Stimulated activated CD4-positive, alpha-beta T cell treated with anti-CD3 and anti-CD28 coated beads, Interleukin-4, amount 100 ng/mL, for 48 hours (primary cell): ENCODE measurements at regions not wholly inside any gene's neighbourhood (a gene's known extent, or its start where the extent isn't known, plus 50 kb on each side); places are given as distances from the start of the nearest gene placed in this dataset.
"Not testable (repeated sequence)": the region's sequence is repeated elsewhere in the genome, so short reads cannot be mapped to it uniquely, and the experiment has no call there.

Experiments
- DNase-seq, 2 donors: peaks; one replicate each; pipeline ENCODE4 v3.0.0-alpha.2; 2020; ENCODE audit warnings: low read depth in 2 of 2

DNA sequence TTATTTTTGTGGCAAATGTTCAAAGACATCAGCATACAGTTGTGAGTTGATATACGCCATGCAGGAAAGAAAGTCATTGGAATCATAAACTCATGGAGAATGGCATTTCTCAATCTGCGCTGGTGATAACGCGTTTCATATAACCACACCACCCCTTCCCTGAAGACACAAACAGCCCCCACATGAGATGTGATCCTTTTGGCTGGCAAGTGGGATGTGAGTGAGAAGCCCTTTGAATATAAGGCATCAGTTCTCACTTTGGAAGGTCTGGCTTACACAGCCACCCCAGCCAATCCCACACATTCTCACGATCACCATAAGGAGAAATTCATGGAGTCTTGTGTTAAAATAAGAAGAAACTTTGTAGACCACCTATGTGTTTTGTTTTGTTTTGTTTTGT lies 725.0 kb downstream of the PRELID2 start:
- no peak for DNase-seq

DNA sequence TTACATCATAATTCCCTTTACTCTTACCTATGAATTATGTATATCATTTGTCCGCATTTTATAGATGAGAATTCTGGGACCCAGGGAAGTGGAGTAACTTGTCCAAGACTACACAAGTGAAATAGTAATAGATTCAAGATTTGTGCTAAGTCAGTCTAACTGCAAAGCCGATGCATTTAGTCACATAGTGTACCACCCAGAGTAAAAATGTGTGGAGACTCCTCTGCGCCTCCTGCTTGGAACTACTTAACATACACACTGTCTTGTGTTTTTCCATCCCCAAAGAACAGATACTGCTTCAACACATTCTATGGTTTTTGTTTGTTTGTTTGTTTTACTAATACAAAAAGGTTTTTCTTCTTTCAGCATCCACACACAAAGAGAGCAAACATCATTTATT lies 729.8 kb downstream of the PRELID2 start:
- no peak for DNase-seq

DNA sequence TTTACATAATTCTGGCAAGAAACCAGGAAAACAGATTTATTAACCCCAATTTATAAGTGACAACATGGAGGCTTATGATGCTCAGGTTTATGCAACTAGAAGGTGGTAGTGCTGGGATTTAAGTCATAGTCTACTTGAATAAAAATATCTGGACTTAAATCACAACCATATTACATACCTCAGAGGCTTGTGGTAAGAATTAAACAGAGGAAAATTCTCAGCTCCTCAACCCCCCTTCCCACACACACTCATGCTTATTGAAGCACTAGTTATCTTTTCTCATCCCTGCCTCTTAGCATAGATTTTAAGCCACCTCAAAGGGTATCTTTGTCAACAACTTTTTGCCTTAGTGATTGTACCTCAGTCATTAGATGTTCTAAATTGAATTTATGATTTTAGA lies 731.0 kb downstream of the PRELID2 start:
- no peak for DNase-seq

DNA sequence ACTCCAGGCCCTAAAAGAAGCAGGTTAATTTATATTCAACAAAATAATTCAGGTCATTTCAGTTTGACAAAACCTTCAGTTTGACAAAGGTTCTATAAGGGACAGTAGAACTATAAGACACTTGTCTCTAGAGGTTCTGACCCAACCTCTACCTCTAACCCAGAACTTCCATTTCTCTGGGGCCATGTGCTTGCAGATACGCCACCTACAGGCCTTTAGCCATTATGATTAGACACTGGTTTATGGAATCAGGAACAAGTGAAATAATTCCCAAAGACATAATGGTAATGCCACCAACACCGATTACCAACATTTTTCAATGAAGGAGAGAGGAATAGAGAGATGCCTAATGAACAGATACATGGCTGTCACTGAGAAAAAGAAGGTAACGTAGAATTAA lies 733.9 kb downstream of the PRELID2 start:
- no peak for DNase-seq

DNA sequence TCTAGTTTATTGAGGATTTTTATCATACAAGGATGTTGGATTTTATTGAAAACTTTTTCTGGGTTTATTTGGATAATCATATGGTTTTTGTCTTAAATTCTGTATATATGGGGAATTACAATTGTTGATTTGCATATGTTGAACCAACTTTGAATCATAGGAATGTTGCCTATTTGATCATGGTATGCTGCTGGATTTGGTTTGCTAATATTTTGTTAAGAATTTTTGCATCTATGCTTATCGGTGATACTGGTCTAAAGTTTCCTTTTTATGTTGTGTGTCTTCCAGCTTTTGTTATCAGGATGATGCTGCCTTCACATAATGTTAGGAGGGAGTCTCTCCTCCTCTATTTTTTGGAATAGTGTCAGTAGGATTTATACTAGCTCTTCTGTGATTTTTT lies 745.0 kb downstream of the PRELID2 start:
- no peak for DNase-seq

DNA sequence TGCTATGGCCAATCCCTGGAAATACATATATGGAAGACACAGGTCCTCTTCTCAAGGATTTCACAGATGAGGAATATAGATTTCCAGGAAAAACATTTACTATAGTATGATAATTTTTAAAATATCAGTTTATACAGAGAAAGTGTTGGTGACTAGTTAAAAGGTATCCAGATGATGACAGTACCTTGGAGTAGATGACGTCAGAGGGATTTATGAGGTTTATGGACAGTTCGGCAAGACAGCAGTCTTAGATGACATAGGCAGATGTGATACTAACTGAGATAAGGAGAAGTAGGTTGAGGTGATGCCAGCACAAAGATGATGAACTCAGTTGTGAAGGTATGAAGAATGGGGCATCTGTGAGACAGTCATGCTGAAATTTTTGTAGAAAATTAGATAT lies 750.3 kb downstream of the PRELID2 start:
- no peak for DNase-seq

DNA sequence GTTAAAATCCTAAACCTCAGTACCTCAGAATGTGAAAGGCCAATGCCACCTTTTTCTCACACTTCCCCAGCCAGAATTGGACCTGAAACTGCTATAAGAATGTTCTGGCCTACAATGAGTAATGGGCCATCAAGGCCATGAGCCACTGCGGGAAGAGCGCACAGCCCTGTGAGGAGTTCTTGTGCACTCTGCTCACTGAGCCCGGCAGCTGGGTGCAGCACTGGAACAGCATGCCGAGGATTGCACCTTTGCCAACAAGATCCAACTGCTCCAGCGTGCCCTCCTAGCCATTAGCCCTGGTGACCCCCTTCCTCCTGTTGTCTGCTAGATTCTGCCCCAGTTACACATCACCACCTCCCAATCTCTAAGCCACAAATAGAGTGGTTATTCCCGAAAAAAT lies 758.1 kb downstream of the PRELID2 start:
- no peak for DNase-seq

DNA sequence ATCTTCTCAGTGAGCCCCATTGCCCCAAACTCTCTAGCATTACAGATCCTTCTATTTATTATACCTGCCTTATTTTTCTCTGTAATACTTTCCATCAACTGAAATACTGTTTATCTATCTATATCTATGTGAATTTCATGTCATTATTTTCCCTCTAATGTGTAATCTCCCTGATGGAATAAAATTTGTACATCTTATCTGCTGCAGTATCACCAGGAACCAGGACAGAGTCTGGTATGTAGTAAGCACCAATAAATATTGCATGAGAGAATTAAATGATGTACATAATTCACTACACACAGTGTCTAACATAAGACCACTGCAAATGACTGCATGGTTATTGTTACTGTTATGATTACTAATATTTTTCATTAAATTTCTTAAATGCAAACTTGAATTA lies 759.1 kb downstream of the PRELID2 start:
- no peak for DNase-seq

DNA sequence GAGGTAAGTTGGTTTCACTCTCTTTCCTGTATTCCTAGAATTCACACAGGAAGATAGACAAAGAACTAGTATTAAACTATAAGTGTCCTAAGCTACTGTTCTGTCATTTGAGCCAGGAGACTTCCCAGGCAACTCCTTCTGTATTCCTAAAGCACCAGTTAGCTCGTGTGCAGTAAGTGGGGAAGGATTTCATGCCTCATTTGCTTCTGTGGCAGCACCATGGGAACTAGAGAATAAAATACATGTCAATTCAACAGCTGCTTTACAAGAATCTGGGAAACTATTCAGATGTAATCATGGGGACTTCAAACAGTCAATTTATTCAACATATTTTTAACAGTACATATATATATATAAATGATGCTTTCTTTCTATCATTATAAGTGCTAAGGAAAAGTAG lies 762.3 kb downstream of the PRELID2 start:
- no peak for DNase-seq

DNA sequence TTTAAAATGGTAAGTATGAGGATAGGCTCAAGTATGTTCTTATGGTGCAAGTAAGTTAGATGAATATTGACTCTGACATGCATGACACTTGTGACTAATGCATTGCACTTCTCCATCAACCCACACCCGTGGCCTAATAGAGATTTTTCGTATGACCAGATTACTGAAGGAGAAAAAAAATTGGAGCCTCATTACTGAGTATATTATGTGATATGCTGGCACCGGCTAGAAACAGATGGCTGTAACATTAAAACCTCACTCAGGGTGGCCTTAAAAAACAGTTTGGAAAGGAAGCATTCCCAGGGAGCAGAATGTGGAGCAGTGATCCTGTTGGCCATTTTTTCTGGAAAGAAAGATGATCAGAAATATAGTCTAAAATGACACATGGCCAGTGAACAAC lies 766.4 kb downstream of the PRELID2 start:
- no peak for DNase-seq

DNA sequence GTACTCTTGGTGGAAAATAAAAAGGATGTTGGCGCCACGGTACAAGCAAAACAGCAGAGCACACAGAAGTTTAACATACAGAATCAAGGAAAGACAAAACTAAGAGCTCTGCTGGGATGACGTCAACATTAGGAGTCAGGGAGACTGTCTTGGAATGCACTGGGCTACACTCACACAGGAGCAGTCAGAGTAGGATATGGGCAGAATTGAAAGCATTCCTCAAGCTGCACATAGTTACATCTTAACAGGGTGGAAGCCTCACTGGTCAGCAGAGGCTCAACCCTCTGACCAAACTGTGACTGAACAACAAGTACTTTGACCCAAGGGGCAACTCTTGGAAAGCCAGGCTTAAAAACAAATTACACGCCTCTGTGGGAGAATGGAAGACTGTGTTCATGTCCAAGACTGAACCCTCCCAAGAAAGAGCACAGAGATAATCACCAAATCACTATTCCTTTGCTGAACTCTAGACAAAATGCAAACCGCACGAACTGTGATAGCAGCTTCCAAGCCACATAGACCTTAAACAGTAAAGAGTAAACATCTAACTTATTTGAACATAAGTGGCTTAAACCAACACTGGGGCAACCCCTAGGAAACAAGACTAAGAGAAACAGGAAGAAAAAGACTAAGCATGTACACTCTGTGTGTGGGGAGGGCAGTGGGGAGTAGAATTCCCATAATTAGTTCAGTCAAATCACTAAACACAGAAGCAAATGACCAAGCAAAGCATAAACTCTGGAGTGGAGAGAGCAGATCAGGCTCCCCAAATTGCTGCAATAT lies 772.7 kb downstream of the PRELID2 start:
- no peak for DNase-seq

DNA sequence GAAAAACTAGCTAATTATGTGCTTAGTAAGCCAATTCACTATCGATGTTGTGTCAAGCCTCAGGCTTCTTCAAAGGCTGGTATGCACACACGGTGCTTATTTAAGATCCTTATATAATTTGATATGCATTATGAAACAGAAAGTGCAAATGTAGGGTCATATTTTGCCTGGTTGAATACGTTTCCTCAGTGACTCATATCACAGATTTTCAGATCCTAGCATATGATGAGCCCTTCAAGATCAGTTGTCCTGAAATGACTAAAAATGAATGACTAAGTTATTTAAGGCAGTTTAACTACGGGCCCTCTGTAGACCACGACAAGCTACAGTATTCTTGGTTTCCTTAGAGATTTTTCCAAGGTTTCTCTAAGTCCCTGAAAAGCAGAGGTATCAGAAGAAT lies 778.3 kb downstream of the PRELID2 start:
- no peak for DNase-seq

DNA sequence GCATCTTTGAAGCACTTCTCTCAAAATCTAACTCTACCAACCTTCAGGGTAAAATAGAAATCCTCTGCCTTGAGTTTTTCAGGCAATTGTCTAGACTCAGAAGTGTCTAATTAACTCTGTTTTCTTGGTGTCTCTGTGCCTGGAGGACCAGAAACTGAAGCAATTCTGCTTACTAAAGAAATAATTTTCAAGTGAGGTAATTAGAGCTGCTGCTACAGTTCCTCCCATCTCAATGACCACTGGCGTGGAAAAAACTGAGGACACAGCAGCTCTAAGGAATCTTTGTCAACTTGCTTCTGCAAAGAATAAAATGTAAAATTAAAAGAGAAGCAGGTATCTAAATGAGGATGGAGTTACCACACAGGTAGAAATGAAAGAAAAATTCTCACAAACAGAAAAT lies 785.0 kb downstream of the PRELID2 start:
- no peak for DNase-seq

DNA sequence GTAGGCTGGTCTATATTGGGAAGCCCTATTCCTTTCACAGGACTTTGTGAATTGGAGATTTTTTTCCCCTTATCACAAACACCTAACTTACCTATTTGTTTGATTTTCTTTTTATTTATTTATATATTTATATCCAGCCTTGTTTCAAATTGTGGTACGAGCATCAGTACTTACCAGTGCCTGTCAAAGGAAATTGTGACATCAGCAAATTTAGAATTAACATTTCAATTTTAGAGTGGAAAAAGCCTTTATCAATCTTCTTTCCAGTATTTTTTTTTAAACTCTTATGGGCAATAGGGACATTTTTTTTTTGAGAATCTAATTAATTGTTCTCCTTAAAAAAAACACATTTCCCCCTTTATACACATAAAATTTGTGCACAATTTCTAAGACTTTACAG lies 790.2 kb downstream of the PRELID2 start:
- no peak for DNase-seq

DNA sequence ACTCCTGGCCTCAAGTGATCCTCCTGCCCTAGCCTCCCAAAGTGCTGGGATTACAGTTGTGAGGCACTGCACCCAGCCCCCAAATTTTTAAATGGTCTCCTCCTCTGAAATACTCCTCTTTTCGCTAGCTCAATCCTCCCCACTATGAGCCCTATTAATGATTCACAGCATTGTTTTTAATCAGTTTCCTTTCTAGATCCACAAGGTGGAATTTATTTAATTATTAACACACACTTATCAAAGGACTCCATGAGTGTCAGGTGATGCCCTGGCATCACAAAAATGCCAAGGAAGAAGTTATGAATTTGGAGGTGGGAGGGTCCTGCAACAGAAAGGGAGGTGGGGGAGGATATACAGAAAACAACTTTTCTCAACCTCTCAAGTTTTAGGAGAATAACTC lies 806.5 kb downstream of the PRELID2 start:
- no peak for DNase-seq

DNA sequence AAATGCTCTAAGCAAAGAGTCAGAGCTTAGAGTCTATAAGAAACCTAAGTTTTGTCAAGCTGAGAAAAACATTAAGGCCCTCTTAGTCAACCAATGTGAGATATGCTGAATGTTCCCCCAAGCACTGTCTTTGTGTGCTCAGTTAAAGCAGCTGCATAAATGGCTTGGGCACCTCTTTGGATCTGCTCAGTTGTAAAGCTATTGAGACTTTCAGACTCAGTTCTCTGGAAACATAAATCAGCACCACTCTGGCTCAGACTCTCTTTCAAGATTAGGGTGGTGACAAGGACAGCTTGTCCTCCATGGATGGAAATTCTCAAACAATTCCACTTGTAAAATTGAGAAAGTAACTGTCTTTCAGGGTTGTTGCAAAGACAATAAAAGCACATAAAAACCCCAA lies 807.9 kb downstream of the PRELID2 start:
- no peak for DNase-seq

DNA sequence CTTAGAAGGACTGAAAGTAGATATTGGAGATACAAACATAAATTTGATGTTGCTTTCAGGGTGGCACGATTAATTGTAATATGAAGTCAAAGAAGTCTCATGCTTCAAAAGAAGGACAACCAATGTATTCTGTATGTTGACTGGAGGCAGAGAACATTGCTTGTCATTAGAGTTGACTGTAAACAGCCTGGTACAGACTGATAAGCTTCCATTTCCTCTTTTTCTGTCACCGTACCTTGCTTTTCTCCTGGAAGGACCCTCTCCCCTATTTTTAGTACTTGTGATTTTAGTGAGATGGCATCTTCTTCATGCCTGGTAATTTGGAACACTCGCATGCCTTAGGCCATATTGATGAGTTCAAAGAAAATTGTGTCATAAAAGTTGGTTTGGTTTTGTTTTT lies 809.4 kb downstream of the PRELID2 start:
- DNase-seq, result no peak

DNA sequence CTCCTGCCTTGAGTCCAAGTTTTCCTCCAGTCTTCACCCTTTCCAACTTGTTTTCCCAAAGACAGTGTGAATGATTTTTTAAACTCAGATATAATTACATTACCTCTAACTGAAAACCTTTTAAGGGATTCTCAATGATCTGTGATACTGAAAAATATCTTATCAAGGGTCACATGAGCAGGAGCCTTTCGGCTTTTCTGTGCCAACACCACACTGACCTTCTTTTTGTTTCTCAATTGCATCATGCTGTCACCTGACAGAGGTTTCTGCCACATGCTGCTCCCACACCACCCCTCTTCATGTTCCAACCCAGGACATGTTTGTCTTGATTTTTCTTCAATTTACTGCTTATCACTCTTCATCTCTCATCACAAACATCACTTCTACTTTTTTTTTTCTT lies 820.0 kb downstream of the PRELID2 start:
- DNase-seq, result no peak

DNA sequence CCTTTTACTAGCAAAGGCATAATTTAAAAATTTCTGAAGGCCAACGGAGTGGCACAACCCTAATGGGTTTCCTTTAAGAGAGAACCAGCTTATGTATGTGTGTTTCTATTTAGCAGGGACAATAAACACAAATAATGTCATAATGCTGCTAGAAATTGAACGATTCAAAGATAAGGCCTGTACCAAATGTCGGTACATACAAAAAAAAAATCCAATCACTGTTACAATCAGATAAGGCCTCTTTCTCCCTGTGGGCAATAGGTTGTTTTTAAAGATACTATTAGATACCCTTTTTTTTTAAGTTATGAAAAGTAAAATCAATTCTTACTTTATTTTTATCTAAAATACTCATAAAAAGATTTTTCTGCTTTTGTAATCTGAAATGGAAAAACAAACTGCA lies 821.0 kb downstream of the PRELID2 start:
- DNase-seq, result no peak

DNA sequence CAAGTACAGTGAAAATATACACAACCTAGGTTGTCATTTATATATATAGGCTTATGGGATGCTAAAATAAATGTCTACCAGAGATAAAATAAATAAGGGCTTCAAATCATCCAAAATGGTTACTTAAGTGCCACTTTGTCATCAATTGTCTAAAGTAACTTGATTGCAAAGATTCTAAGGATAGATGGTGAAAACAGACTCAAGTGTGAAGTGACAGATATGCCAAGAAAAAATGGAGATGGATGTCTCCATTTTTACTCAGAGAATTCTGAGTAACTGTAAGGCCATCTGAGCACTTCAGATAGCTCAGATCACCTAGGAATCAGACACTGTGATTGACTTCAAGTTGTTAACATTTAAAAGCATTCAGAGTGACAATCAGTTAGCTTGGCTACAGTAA lies 824.3 kb downstream of the PRELID2 start:
- DNase-seq, result no peak

DNA sequence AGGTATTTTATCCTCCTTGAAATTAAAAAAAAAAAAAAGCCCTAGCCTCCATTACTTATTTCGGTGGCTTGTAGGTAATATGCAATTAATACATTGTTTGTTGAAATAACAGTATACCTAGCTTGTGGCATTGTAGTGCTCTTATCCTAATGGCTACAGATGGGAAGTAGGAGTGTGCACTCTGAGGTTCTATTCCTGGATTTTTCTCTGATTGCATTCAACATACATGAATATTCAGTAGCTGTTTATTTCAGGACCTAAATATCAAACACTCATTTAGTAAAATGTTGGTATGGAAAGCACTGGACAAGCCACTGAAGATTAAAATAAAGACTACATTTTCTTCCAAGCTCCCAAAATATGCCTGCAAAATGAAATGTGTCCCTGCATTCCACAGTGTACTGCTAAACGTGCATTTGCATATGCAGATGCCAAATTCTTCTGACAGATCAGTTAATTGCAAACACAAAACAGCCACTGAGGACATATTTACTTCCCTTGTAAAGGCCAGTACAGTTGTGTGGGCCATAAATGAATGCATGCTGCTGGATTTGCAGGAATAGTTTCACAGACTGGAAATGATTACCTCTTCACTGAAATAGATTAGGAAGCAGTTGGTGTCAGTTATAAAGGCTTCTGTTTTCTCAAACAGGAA lies 826.1 kb downstream of the PRELID2 start:
- no peak for DNase-seq

DNA sequence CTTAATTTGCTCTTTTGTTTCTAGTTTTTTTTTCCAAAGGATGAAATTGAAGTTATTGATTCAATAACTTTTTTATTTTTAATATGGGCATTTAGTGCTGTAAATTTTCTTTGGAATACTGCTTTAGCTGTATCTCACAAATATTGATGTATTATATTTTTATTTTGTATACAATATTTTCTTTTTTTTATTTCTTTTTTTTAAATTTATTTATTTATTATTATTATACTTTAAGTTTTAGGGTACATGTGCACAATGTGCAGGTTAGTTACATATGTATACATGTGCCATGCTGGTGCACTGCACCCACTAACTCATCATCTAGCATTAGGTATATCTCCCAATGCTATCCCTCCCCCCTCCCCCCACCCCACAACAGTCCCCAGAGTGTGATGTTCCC lies 823.7 kb downstream of the KCTD16 start:
- DNase-seq, result not testable (repeated sequence)

DNA sequence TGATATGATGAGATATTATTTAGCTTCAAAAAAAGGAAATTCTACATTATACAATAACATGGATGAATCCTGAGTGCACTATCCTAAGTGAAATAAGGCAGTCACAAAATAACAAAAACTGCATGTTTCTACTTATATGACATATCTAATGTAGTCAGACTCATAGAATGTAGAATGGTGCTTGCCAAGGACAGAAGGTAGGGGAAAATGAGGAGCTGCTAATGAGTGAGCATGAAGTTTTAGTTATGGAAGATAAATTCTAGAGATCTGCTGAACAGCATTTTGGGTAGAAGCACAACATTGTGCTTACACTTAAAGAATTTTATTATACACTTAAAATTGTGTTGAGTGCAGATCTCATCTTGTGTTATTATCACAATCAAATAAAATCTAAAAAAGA lies 812.4 kb downstream of the KCTD16 start:
- no peak for DNase-seq
